ENCODE measurements at regions not wholly inside any gene's neighbourhood (a gene's known extent, or its start where the extent isn't known, plus 50 kb on each side); places are given as distances from the start of the nearest gene placed in this dataset.

DNA sequence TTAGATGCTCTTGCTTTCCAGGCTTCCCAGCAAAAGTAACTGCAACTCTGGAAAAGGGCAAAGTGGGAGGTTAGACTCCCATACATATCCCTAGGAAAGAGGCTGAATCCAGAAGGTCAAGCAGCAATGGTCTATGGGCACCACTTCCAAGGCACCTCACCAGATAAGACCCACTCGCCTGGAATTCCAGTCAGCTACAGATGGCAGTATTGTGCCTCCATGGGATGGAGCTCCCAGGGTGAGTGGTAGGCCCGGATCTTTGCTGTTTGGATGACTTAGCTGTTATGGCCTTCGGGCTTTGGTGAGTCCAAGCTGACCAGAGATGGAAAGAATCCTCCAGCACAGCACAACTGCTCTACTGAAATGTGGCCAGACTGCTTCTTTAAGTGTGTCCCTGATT lies 688.0 kb downstream of the PCDH19 start:
- intact Hi-C loops (cut with DNase I), result no loop called here

DNA sequence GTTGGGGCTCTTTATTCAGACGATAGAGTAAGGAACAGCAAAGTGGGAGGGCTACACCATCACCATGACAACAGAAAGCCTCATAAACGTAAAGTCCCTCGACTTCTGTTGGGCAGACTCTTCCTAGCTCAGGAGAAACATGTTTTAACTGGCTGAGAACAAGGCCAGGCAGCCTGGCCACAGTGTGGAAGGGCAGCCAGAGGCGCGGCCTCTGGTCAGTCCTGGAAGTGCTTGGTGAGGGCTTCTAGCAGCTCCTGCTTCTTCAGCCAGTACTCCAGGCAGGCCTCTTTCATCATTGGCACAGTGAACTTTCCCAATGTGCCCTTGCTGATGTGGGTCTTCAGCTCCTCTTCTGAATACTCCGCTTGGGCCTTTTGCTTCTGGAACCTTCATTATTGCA lies 690.9 kb downstream of the PCDH19 start:
- TF ChIP-seq POLR2AphosphoS5 (IDR thresholded peaks at IDR 0.05), result no peak
- TF ChIP-seq POLR2A (IDR thresholded peaks at IDR 0.05), result no peak
- TF ChIP-seq, protein P1, sequence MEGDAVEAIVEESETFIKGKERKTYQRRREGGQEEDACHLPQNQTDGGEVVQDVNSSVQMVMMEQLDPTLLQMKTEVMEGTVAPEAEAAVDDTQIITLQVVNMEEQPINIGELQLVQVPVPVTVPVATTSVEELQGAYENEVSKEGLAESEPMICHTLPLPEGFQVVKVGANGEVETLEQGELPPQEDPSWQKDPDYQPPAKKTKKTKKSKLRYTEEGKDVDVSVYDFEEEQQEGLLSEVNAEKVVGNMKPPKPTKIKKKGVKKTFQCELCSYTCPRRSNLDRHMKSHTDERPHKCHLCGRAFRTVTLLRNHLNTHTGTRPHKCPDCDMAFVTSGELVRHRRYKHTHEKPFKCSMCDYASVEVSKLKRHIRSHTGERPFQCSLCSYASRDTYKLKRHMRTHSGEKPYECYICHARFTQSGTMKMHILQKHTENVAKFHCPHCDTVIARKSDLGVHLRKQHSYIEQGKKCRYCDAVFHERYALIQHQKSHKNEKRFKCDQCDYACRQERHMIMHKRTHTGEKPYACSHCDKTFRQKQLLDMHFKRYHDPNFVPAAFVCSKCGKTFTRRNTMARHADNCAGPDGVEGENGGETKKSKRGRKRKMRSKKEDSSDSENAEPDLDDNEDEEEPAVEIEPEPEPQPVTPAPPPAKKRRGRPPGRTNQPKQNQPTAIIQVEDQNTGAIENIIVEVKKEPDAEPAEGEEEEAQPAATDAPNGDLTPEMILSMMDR (IDR thresholded peaks at IDR 0.05), result no peak
- H3K36me3 ChIP-seq, result no peaks in the 10 kb centered on the region
- no peak for DNase-seq (ENCODE audit: low spot score)
- H3K4me3 ChIP-seq, result no peak overlapping the region
- no peaks in the 10 kb centered on the region for H3K4me1 ChIP-seq (replicated peaks)
- intact Hi-C loops (cut with DNase I), result no loop called here
- no peak overlapping the region for H3K27ac ChIP-seq
- H3K27me3 ChIP-seq (replicated peaks; ENCODE audit: insufficient read depth), result no peaks in the 10 kb centered on the region
- WGBS, result 67% methylated on average over 6 of the region's 6 CpGs
- H3K9me3 ChIP-seq, result no peaks in the 10 kb centered on the region

More for the DNA sequence above, 688.0 kb downstream of the PCDH19 start:
- TF ChIP-seq POLR2A (IDR thresholded peaks at IDR 0.05), result no peak
- TF ChIP-seq, protein P1 (IDR thresholded peaks at IDR 0.05), result no peak
- no peak for TF ChIP-seq POLR2AphosphoS5 (IDR thresholded peaks at IDR 0.05)
- 91% methylated on average over 3 of the region's 3 CpGs for WGBS
- H3K9me3 ChIP-seq, result no peaks in the 10 kb centered on the region
- no peak overlapping the region for H3K4me3 ChIP-seq
- H3K36me3 ChIP-seq, result no peaks in the 10 kb centered on the region
- H3K27me3 ChIP-seq (replicated peaks; ENCODE audit: insufficient read depth), result no peaks in the 10 kb centered on the region
- H3K27ac ChIP-seq, result no peak overlapping the region
- no peaks in the 10 kb centered on the region for H3K4me1 ChIP-seq (replicated peaks)
- no peak for DNase-seq (ENCODE audit: low spot score)

DNA sequence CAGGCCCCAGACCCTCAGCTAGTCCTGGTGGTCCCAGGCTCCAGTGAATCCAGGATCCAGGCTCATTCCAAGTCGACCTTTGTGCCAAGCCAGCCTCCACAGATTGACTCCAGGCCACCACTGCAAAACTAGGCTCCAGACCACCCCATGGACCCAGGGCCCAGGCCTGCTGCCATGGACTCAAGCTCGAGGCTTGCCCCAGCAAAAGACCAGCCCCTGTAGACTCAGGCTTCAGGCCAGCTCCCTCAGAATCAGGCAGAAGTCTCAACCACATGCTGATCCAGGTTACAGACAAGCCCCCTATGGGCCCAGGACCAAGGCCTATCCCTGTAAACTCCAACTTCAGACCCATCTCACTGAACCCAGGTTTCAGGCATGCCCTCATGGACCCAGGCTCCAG lies 692.4 kb downstream of the PCDH19 start:
- no peaks in the 10 kb centered on the region for H3K36me3 ChIP-seq
- no peak overlapping the region for H3K4me3 ChIP-seq
- H3K9me3 ChIP-seq, result no peaks in the 10 kb centered on the region
- TF ChIP-seq POLR2AphosphoS5 (IDR thresholded peaks at IDR 0.05), result no peak
- TF ChIP-seq, protein P1 (IDR thresholded peaks at IDR 0.05), result no peak
- TF ChIP-seq POLR2A (IDR thresholded peaks at IDR 0.05), result no peak
- intact Hi-C loops (cut with DNase I), result no loop called here
- no peaks in the 10 kb centered on the region for H3K4me1 ChIP-seq (replicated peaks)
- no CpG with 5 or more reads among the region's 2 CpGs for WGBS
- no peaks in the 10 kb centered on the region for H3K27me3 ChIP-seq (replicated peaks; ENCODE audit: insufficient read depth)
- DNase-seq (ENCODE audit: low spot score), result no peak
- H3K27ac ChIP-seq, result no peak overlapping the region

DNA sequence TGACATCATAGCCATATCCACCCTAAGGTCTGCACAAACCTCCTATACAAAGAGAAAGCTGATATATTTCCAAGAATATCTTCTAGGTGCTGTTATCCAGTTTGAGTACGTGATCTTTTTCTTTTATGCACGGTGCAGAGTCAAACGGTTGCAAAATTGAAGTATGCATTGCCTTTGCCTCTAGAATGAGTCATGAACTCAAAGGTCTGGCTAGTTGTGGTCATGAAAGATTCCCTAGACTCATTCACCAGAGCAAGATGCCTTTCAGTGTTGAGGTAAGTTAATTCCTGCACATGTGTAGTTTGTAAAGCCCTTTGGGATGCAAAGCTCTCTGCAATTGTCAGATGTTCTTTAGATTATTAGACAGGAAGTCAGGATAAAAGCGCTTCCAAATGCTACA lies 704.4 kb downstream of the PCDH19 start:
- TF ChIP-seq POLR2A (IDR thresholded peaks at IDR 0.05) (no peak), POLR2AphosphoS5 (IDR thresholded peaks at IDR 0.05) (no peak)
- TF ChIP-seq, protein P1 (IDR thresholded peaks at IDR 0.05), result no peak
- Histone ChIP-seq H3K4me3 (no peak overlapping the region), H3K36me3 (no peaks in the 10 kb centered on the region), H3K27me3 (replicated peaks; ENCODE audit: insufficient read depth) (no peaks in the 10 kb centered on the region), H3K9me3 (no peaks in the 10 kb centered on the region), H3K4me1 (replicated peaks) (no peaks in the 10 kb centered on the region), H3K27ac (no peak overlapping the region)
- 78% methylated on average over 4 of the region's 4 CpGs for WGBS
- intact Hi-C loops (cut with DNase I), result no loop called here
- no peak for DNase-seq (ENCODE audit: low spot score)

DNA sequence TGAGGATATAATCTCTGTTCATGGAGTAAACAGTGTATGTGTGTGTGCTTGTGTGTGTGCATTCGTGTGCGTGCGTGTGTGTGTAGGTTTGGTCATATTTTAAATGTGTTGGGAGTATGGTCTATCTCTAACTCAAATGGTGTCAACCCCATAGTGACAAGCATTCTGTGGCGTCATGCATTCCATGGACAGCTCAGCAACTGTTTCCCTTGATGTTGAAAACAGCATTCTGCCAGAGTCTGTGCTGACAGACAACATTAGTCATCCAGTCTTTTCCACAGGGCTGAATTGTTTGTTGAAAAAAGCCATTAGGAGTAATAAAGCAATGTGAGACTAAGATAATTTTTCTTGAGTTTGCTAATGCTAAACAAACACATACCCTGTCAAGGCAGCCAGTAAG lies 706.6 kb downstream of the PCDH19 start:
- H3K4me3 ChIP-seq, result no peak overlapping the region
- no peaks in the 10 kb centered on the region for H3K4me1 ChIP-seq (replicated peaks)
- H3K27me3 ChIP-seq (replicated peaks; ENCODE audit: insufficient read depth), result no peaks in the 10 kb centered on the region
- 94% methylated on average over 4 of the region's 4 CpGs for WGBS
- intact Hi-C loops (cut with DNase I), result no loop called here
- H3K27ac ChIP-seq, result no peak overlapping the region
- no peak for TF ChIP-seq POLR2A (IDR thresholded peaks at IDR 0.05)
- TF ChIP-seq, protein P1 (IDR thresholded peaks at IDR 0.05), result no peak
- TF ChIP-seq POLR2AphosphoS5 (IDR thresholded peaks at IDR 0.05), result no peak
- H3K36me3 ChIP-seq, result no peaks in the 10 kb centered on the region
- DNase-seq (ENCODE audit: low spot score), result no peak
- no peaks in the 10 kb centered on the region for H3K9me3 ChIP-seq
